H1 (cell line): ENCODE measurements at regions not wholly inside any gene's neighbourhood (a gene's known extent, or its start where the extent isn't known, plus 50 kb on each side); places are given as distances from the start of the nearest gene placed in this dataset.

ENCODE experiments used
- CTCF ChIA-PET: fragments of 300-600 bp; sonication (Branson Sonifier 250); formaldehyde crosslinking; loops from one replicate; lab custom pipeline; 2021; ENCODE audit not compliant: partially characterized antibody; lab: Charles Lee
- POLR2A ChIA-PET: fragments of 300-600 bp; sonication (Branson Sonifier 250); formaldehyde crosslinking; loops from one replicate; lab custom pipeline; 2021; ENCODE audit warnings: inconsistent platforms; ENCODE audit not compliant: partially characterized antibody; lab: Charles Lee
- DNase-seq, 2 experiments: peaks; one replicate each; pipeline versions ENCODE4 v3.0.0 to v3.0.0-alpha.2; 2010 to 2022; ENCODE audit warnings: low spot score in 2 of 2, low read depth in 1 of 2, mixed read lengths in 1 of 2
- FAIRE-seq: peaks from 2 replicates; lab custom pipeline; 2011; peaks lifted over from hg19 to GRCh38; lab: Jason Lieb, UNC
- H2AFZ ChIP-seq: 2 replicates; pipeline ENCODE4 v1.8.1; 2012; ENCODE audit warnings: low read length, inconsistent platforms
- H2AK5ac ChIP-seq: 2 replicates; pipeline ENCODE4 v1.6.1; 2013; ENCODE audit warnings: low read depth, low read length
- H2BK120ac ChIP-seq: replicated peaks from 2 replicates; pipeline ENCODE3; 2013; ENCODE audit warnings: low read depth, low read length, inconsistent platforms
- H2BK12ac ChIP-seq: 2 replicates; pipeline ENCODE4 v1.6.1; 2013; ENCODE audit warnings: low read depth, low read length
- H2BK15ac ChIP-seq: 2 replicates; pipeline ENCODE4 v1.6.1; 2013; ENCODE audit warnings: low read length
- H2BK20ac ChIP-seq: 2 replicates; pipeline ENCODE4 v1.6.1; 2013; ENCODE audit warnings: low read length
- H2BK5ac ChIP-seq: 2 replicates; pipeline ENCODE4 v1.6.1; 2013; ENCODE audit warnings: low read depth, low read length
- H3K14ac ChIP-seq: 2 replicates; pipeline ENCODE4 v1.6.1; 2013; ENCODE audit warnings: inconsistent platforms; ENCODE audit not compliant: insufficient read length
- H3K18ac ChIP-seq: 2 replicates; pipeline ENCODE4 v1.6.1; 2013; ENCODE audit warnings: low read length; ENCODE audit errors: extremely low read depth
- H3K23ac ChIP-seq: 2 replicates; pipeline ENCODE4 v1.6.1; 2013; ENCODE audit warnings: inconsistent platforms; ENCODE audit not compliant: insufficient read length
- H3K23me2 ChIP-seq: 2 replicates; pipeline ENCODE4 v1.6.1; 2013; ENCODE audit warnings: low read depth, low read length
- H3K27ac ChIP-seq: 2 replicates; pipeline ENCODE4 v1.6.1; 2011; ENCODE audit warnings: low read depth, low read length, inconsistent platforms
- H3K27me3 ChIP-seq, 4 experiments: replicated peaks in 1 of 4; 1 replicate in 1 of 4; 2 replicates in 3 of 4; pipeline versions ENCODE4 v1.6.1 to v1.8.1; 2011 to 2013; ENCODE audit warnings: low read length in 3 of 4, mild to moderate bottlenecking in 3 of 4, inconsistent platforms in 2 of 4, mixed read lengths in 2 of 4, moderate library complexity in 1 of 4; ENCODE audit not compliant: control insufficient read depth in 3 of 4, insufficient read depth in 3 of 4; ENCODE audit errors: extremely low read depth in 1 of 4
- H3K36me3 ChIP-seq, 4 experiments: 2 replicates each; pipeline versions ENCODE4 v1.6.1 to v1.8.1; 2011 to 2013; ENCODE audit warnings: mild to moderate bottlenecking in 4 of 4, low read length in 3 of 4, moderate library complexity in 2 of 4, control low read depth in 1 of 4, inconsistent platforms in 1 of 4; ENCODE audit not compliant: insufficient read depth in 4 of 4, control insufficient read depth in 2 of 4
- H3K4ac ChIP-seq: replicated peaks from 2 replicates; pipeline ENCODE3; 2013; ENCODE audit warnings: low read length, low read depth, mixed read lengths, inconsistent platforms; ENCODE audit not compliant: insufficient read length
- H3K4me1 ChIP-seq, 4 experiments: replicated peaks in 1 of 4; 1 replicate in 1 of 4; 2 replicates in 3 of 4; pipeline versions ENCODE4 v1.6.1 to v1.8.1; 2011 to 2013; ENCODE audit warnings: low read length in 3 of 4, inconsistent platforms in 2 of 4, mixed read lengths in 1 of 4; ENCODE audit not compliant: insufficient read depth in 4 of 4, control insufficient read depth in 3 of 4
- H3K4me2 ChIP-seq, 2 experiments: 2 replicates each; pipeline versions ENCODE4 v1.6.1 to v1.8.1; 2011 to 2013; ENCODE audit warnings: low read depth in 2 of 2, low read length in 2 of 2, control low read depth in 1 of 2, inconsistent platforms in 1 of 2, mild to moderate bottlenecking in 1 of 2; ENCODE audit not compliant: insufficient read depth in 1 of 2
- H3K4me3 ChIP-seq, 4 experiments: fragments of 200-600, 300-600 bp in 1 of 4; sonication (generic), shearing (Covaris generic), sonication (Bioruptor Twin) in 1 of 4; 2 replicates each; pipeline versions ENCODE4 v1.5.1 to v1.8.1; 2011 to 2016; ENCODE audit warnings: low read length in 4 of 4, low read depth in 3 of 4, control low read depth in 2 of 4, inconsistent platforms in 2 of 4, mild to moderate bottlenecking in 2 of 4, mixed read lengths in 1 of 4, moderate library complexity in 1 of 4; ENCODE audit not compliant: insufficient read depth in 2 of 4; ENCODE audit errors: extremely low read depth in 1 of 4
- H3K56ac ChIP-seq: replicated peaks from 2 replicates; pipeline ENCODE3; 2013; ENCODE audit warnings: low read depth, mild to moderate bottlenecking, mixed read lengths, low read length, inconsistent platforms; ENCODE audit not compliant: insufficient read length
- H3K79me1 ChIP-seq: 2 replicates; pipeline ENCODE4 v1.6.1; 2013; ENCODE audit warnings: low read depth, low read length, control low read depth
- H3K79me2 ChIP-seq, 2 experiments: 2 replicates each; pipeline versions ENCODE4 v1.6.1 to v1.8.1; 2012 to 2013; ENCODE audit warnings: low read length in 2 of 2, mild to moderate bottlenecking in 2 of 2, inconsistent platforms in 1 of 2; ENCODE audit not compliant: insufficient read depth in 2 of 2, control insufficient read depth in 1 of 2
- H3K9ac ChIP-seq, 4 experiments: replicated peaks in 1 of 4; 1 replicate in 1 of 4; 2 replicates in 3 of 4; pipeline versions ENCODE4 v1.6.1 to v1.8.1; 2011 to 2013; ENCODE audit warnings: low read depth in 3 of 4, low read length in 3 of 4, control low read depth in 2 of 4, mild to moderate bottlenecking in 2 of 4, moderate library complexity in 2 of 4, inconsistent platforms in 1 of 4; ENCODE audit errors: extremely low read depth in 1 of 4
- H3K9me3 ChIP-seq, 2 experiments: 2 replicates each; pipeline versions ENCODE4 v1.6.1 to v1.8.1; 2012 to 2013; ENCODE audit warnings: mild to moderate bottlenecking in 2 of 2, moderate library complexity in 2 of 2, control low read depth in 1 of 2, inconsistent platforms in 1 of 2, low read depth in 1 of 2, low read length in 1 of 2, mixed read lengths in 1 of 2; ENCODE audit not compliant: insufficient read depth in 2 of 2
- H4K20me1 ChIP-seq, 2 experiments: replicated peaks in 1 of 2; 2 replicates each; pipeline versions ENCODE3 to v1.8.1; 2011 to 2013; ENCODE audit warnings: inconsistent platforms in 2 of 2, low read length in 2 of 2, mild to moderate bottlenecking in 1 of 2; ENCODE audit not compliant: insufficient read depth in 2 of 2, control insufficient read depth in 1 of 2
- H4K5ac ChIP-seq: 2 replicates; pipeline ENCODE4 v1.6.1; 2013; ENCODE audit warnings: low read length, low read depth, mixed read lengths, inconsistent platforms; ENCODE audit not compliant: insufficient read length
- H4K8ac ChIP-seq: 2 replicates; pipeline ENCODE4 v1.8.0; 2013; ENCODE audit warnings: mild to moderate bottlenecking, moderate library complexity, low read length, inconsistent platforms; ENCODE audit not compliant: insufficient read depth; ENCODE audit errors: extremely low read depth
- H4K91ac ChIP-seq: replicated peaks from 2 replicates; pipeline ENCODE3; 2013; ENCODE audit warnings: low read length, mixed read lengths, inconsistent platforms; ENCODE audit not compliant: insufficient read length
- ATF3 ChIP-seq: IDR thresholded peaks from 2 replicates; pipeline ENCODE4 v1.6.1; 2011; ENCODE audit warnings: low read depth, mild to moderate bottlenecking, low read length; ENCODE audit not compliant: insufficient read depth
- CEBPB ChIP-seq: IDR thresholded peaks from 2 replicates; pipeline ENCODE4 v1.6.1; 2012; ENCODE audit warnings: low read depth, low read length
- CHD1 ChIP-seq: IDR thresholded peaks from 2 replicates; pipeline ENCODE4 v1.6.1; 2012; ENCODE audit warnings: low read depth, low read length, improper control_type of control experiment
- EGR1 ChIP-seq: IDR thresholded peaks from 2 replicates; pipeline ENCODE4 v1.6.1; 2011; ENCODE audit warnings: low read depth, low read length, borderline replicate concordance
- FOSL1 ChIP-seq: IDR thresholded peaks from 2 replicates; pipeline ENCODE4 v1.6.1; 2011; ENCODE audit warnings: mild to moderate bottlenecking, low read depth, low read length, moderate library complexity; ENCODE audit not compliant: insufficient read depth
- HDAC2 ChIP-seq, 2 experiments: fragments of 300-600 bp in 1 of 2; sonication (generic) in 1 of 2; IDR thresholded peaks; 2 replicates each; pipeline ENCODE4 v1.6.1; 2011 to 2012; ENCODE audit warnings: low read depth in 2 of 2, low read length in 2 of 2, mild to moderate bottlenecking in 2 of 2, moderate library complexity in 2 of 2, borderline replicate concordance in 1 of 2, inconsistent platforms in 1 of 2
- HDAC6 ChIP-seq: IDR thresholded peaks from one replicate; pipeline ENCODE4 v1.7.1; 2012; ENCODE audit warnings: low read depth, mild to moderate bottlenecking, inconsistent platforms, low read length, moderate library complexity
- MAFK ChIP-seq: IDR thresholded peaks from 2 replicates; pipeline ENCODE4 v1.6.1; 2012; ENCODE audit warnings: low read depth, mild to moderate bottlenecking, improper control_type of control experiment, low read length
- PHF8 ChIP-seq: fragments of 200-600 bp; sonication (generic); conservative IDR thresholded peaks from 2 replicates; pipeline ENCODE4 v1.7.1; 2012; ENCODE audit warnings: low read depth, mild to moderate bottlenecking, inconsistent platforms, low read length, moderate library complexity
- RBBP5 ChIP-seq: IDR thresholded peaks from 2 replicates; pipeline ENCODE4 v1.7.1; 2012; ENCODE audit warnings: low read depth, mild to moderate bottlenecking, inconsistent platforms, low read length, moderate library complexity, borderline replicate concordance
- RFX5 ChIP-seq: IDR thresholded peaks from 2 replicates; pipeline ENCODE4 v1.6.1; 2011; ENCODE audit warnings: low read depth, low read length, improper control_type of control experiment, borderline replicate concordance
- SAP30 ChIP-seq: fragments of 300-600 bp; sonication (generic); IDR thresholded peaks from 2 replicates; pipeline ENCODE4 v1.7.1; 2012; ENCODE audit warnings: low read length, moderate library complexity, mild to moderate bottlenecking, inconsistent platforms; ENCODE audit not compliant: insufficient read depth, insufficient replicate concordance
- SUZ12 ChIP-seq: fragments of 200-600 bp; sonication (generic); IDR thresholded peaks from 2 replicates; pipeline ENCODE4 v1.6.1; 2012; ENCODE audit warnings: mild to moderate bottlenecking, inconsistent platforms, low read length, moderate library complexity, mixed read lengths
- TEAD4 ChIP-seq: IDR thresholded peaks from 2 replicates; pipeline ENCODE4 v1.6.1; 2012; ENCODE audit warnings: low read depth, low read length, inconsistent platforms, mixed read lengths
- YY1 ChIP-seq: IDR thresholded peaks from 2 replicates; pipeline ENCODE4 v1.6.1; 2011; ENCODE audit warnings: low read depth, mild to moderate bottlenecking, low read length
- TF ChIP-seq, protein P1 (sequence below): IDR thresholded peaks from 2 replicates; pipeline ENCODE4 v1.6.1; 2012; ENCODE audit warnings: inconsistent platforms

DNA sequence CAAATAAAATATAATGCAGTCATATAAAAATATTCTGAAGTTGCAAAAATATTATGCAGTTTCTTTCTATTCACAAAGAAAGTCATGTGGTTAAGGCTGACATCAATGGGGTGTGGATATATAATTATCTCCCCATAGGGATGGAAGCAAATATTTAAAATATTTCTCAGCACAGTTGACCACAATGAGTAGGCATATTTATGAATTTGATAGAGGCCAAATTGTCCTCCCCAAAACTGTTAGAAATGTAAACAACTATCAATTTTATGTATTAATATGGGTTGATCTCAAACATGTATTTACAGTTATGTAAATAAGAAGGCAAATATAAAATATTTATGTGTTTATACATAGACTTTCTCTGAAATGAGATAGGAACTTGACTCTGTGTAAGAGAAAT is 246.0 kb upstream of the CBLB start:
- no peak overlapping the region for H3K9ac ChIP-seq
- H3K4me3 ChIP-seq = no peak overlapping the region
- no peak overlapping the region for H3K18ac ChIP-seq
- H3K4me2 ChIP-seq = no peak overlapping the region
- POLR2A ChIA-PET = no interaction called here
- no peak overlapping the region for H4K5ac ChIP-seq
- H3K4me1 ChIP-seq = no peaks in the 10 kb centered on the region
- no peak overlapping the region for H4K91ac ChIP-seq
- no peak overlapping the region for H3K14ac ChIP-seq
- no peaks in the 10 kb centered on the region for H3K79me2 ChIP-seq
- H4K8ac ChIP-seq = no peak overlapping the region
- no peak overlapping the region for H2AK5ac ChIP-seq
- DNase-seq = no peak
- no peaks in the 10 kb centered on the region for H3K36me3 ChIP-seq
- FAIRE-seq = no peak
- no peak overlapping the region for H2BK15ac ChIP-seq
- H3K23ac ChIP-seq = no peak overlapping the region
- H3K79me1 ChIP-seq = no peaks in the 10 kb centered on the region
- no peak overlapping the region for H2AFZ ChIP-seq
- H2BK120ac ChIP-seq = no peak overlapping the region
- no peak overlapping the region for H3K4ac ChIP-seq
- no peaks in the 10 kb centered on the region for H3K23me2 ChIP-seq
- H2BK12ac ChIP-seq = no peak overlapping the region
- H2BK5ac ChIP-seq = no peak overlapping the region
- no peak overlapping the region for H3K56ac ChIP-seq
- CTCF ChIA-PET = no interaction called here
- H3K9me3 ChIP-seq = peaks cover 0 to 2% of the 10 kb centered on the region in 2 experiments; a peak in 1 of 4 replicates
- TF ChIP-seq ATF3 (no peak), HDAC2 (IDR thresholded peaks at IDR 0.05; ENCODE audit: borderline replicate concordance in 1 of 2, low read depth in 2 of 2, low read length in 2 of 2) (no peak), EGR1 (no peak), RBBP5 (no peak), CHD1 (no peak), SAP30 (no peak), SUZ12 (no peak), RFX5 (no peak), YY1 (no peak), FOSL1 (no peak), MAFK (no peak), HDAC6 (no peak), CEBPB (no peak), TEAD4 (no peak), PHF8 (no peak)
- TF ChIP-seq, protein P1, sequence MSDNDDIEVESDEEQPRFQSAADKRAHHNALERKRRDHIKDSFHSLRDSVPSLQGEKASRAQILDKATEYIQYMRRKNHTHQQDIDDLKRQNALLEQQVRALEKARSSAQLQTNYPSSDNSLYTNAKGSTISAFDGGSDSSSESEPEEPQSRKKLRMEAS = no peak
- H3K27ac ChIP-seq = no peak overlapping the region
- no peaks in the 10 kb centered on the region for H4K20me1 ChIP-seq
- no peaks in the 10 kb centered on the region for H3K27me3 ChIP-seq
- H2BK20ac ChIP-seq = no peak overlapping the region
